ENCODE measurements at regions not wholly inside any gene's neighbourhood (a gene's known extent, or its start where the extent isn't known, plus 50 kb on each side); places are given as distances from the start of the nearest gene placed in this dataset.
"Not testable (repeated sequence)": the region's sequence is repeated elsewhere in the genome, so short reads cannot be mapped to it uniquely, and the experiment has no call there.

DNA sequence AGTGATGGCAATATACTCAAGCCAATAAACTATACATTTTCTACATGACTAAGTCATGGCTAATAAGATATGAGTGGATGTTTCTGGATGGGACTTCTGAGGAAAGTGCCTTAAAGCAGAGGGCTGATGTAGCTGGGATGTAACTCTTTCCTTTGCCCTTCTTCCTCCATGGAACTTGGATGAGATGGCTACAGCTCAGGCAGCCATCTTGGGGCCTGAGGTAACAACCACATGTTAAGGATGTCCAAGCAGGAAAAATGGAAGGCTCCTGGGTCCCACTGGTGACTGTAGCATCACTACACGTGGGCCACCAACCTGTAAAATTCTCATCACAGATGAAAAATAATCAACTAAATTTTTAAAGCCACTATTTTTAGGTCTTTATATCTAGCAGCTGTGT lies 54.4 kb upstream of the GRIP1 start:
- no peak for DNase-seq

DNA sequence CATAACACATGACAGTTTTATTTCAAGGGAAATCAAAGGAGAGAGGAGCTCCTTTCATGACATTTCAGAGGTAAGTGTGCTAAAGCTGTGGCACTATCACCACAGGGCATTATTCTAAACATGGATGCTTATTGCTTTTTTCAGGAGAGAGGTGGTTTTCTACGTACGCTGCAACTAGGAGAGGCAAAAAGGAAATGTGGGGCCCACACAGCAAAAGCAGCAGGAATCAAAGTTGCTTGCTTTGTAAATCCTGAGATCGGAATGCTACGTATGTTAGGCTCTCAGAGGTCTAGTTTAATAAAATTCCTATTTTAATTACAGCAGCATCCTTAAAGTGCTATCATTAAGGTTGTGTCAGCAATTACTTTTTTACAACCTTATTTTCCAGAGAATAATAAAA lies 55.0 kb upstream of the GRIP1 start:
- no peak for DNase-seq

DNA sequence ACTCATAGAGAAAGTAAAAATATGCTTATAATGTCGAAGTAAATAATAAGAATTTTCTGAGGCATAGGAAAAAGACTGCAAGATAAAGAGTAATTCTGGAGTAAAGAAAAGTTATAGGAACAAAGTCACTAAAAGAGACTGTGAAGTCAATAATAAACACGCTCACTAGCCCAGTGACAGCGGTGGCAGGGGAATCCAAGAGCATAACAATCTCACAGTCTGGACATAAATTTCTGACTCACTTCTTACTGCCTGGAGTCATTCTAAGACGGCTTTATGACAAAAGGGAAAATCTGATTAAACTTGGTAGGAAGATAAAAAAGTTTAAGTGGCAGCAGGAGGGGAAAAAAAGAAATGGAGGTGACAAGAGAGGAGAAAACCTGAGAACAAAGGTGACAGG lies 56.4 kb upstream of the GRIP1 start:
- DNase-seq, result no peak

DNA sequence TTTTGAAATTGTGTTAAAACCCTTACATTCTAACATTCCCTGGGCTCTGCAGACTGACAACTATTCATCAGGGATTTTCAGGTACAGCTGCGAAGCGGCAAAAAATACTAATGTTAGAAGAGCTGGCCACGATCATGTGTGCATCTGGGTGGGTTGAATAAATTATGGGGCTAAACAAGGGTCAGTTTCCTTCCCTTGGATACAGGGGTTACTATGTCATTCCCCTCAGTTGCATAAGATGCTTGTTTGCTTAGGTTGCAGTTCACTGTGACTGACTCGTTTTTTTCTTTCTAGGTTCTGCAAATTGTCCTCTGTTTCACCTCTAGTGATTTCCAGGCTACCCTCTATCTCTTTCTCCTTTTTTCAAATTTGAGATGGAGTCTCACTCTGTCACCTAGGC lies 58.1 kb upstream of the GRIP1 start:
- no peak for DNase-seq

DNA sequence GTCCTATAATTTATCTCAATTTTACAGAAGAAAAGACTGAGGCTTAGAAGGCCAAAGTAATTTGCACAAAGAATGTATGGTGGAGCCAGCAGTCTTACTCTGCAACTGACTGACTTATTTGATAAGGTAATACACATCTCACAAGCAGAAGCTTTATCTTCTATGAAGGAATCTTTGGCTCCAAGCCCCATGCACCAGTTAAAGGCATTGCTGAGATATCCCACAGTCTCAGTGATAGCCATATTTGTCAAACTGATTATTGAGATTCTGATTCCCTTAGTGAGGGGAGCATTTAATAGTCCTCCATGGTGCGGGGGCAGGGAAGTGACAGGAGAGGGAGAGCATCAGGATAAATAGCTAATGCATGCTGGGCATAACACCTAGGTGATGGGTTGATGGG lies 60.4 kb upstream of the GRIP1 start:
- DNase-seq, result no peak

DNA sequence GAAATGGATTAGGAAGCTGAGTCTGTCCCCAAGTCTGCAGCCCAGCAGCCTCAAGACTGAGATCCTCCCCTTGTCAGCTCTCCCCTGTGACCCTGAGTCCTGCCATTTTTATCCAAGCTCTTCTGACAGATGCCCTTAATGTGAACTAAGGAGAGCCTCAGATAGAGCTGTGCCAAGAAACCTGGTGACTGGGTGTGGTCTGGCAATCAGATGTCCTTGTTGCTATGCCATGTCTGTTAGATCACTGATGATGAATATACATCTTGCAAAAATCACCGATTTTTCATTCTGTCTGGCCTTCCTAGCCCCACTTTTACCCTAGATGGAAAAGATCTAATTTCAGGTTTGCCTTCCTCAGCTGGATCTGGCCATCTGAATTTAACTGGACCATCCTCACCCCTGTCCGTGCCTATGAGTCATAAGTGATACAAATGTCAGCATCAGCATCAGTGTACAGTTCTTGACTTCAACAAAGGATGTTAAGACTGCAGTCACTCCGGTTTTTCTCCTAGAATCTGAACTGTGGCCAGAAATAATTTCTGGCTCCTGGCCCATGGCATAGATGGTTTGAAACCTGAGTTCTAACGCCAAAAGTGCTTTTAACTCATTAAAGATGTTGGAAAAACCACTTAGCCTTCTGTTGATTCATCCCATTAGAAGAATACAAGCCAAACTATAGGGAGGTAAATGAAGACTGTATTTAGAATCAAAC lies 61.2 kb upstream of the GRIP1 start:
- DNase-seq, result no peak

DNA sequence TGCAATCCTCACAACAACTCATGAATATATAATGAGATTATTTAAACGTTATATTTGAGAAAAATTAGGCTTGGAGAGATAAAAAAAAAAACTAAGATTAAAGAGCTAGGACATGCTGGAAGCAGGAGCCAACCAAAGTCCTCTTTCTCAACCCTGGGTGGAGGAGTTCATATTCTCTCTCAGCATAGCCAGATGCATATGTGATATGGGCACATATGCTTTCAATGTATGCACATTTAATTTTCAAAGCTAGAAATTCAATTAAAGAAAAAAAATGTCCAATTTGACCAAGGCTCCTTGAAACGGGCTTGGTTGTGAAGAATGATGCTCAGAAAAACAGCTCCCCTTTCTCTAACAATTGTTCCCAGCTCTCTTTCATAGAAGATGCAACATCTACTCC lies 61.9 kb upstream of the GRIP1 start:
- no peak for DNase-seq

DNA sequence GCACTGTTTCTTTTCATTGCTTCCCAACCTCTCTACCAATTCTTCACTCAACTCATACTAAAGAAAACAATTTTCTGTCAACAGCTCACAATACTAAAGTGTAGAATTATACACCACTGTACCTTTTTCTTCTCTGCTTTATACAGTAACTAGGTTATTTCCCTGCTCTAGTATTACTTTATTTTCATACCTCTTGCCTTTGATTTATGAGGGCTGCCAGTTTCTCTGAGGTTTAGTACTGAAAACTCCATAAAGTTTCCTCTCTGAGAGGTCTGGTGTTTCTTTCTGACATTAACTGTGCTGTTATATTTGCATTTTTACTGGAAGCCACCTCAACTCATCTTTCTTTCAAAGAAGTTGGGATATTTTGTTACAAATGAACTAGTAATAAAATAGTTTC lies 63.0 kb upstream of the GRIP1 start:
- no peak for DNase-seq

DNA sequence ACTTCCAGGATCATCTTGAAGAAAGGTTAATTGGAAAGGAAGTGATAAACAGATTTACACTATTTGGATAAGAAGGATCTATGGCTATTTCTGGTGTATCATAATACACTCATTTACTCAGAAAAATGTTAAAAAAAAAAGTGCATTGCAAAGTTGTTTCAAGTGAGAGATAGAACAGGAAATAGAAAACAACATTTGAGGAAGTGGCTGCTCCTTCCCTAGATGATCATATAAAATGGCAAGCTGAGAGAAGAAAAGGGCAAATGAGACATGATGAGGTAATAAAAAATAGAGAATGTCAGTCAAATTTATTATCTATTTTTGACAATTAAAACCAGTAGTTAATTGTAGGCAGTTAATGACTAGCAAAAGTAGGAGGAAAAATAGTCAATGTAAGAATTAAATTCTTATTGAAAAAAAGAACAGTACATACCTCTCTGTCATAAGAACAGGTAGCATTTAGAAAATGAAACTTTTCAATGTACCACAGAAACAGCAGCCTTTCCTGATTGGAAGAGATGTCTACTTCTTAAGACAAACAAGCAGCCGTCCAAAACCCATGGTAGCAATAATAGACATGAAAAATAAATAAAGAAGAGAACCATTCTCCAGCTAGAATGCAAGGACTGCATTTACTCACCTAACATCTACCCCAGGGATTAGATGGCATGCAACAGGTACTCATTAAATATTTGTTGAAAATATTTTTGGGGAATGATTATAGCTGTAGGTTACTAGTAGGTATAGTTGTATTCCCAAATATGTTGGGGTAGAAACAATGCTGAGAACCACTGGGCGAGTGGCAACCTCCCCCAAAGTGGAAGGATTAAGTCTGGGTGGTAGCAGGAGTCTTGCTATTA lies 63.9 kb upstream of the GRIP1 start:
- no peak for DNase-seq

DNA sequence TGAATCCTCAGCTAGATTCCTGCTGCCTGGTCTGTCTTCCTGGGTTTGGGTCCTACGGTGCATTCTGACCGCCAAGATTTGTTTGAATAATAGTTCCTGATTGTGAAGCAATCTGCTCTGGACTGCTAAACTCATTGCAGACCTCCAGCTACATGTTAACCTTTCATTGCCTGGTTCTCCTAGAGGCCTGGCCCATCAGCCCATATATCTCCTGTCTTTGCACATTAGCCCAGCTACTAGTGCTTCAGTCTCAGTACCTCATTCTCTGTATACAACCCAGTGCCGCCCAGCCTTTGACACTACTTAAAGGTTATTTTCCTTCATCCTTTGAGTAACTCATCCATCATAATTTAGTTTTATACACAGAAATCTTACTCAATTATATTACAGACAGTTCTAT lies 65.6 kb upstream of the GRIP1 start:
- no peak for DNase-seq

DNA sequence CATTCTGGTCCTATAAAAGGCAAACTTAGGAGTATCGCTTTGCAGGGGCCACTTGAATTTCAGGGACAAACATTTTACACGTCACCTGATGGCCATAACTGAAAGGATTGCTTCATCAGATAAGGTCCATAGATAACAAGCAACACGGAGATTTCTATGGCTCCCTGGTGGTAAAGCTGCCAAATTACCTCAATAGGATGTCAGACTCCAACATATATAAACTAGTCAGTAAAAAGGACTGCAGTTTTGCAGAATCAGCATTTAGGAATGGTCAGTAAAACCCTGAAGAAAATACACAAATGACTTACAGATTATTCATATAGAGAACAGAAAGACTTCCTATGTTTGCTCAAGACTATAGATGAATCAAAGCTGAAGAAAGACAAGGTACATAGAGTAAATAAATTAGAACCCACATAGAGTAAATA lies 66.1 kb upstream of the GRIP1 start:
- no peak for DNase-seq

DNA sequence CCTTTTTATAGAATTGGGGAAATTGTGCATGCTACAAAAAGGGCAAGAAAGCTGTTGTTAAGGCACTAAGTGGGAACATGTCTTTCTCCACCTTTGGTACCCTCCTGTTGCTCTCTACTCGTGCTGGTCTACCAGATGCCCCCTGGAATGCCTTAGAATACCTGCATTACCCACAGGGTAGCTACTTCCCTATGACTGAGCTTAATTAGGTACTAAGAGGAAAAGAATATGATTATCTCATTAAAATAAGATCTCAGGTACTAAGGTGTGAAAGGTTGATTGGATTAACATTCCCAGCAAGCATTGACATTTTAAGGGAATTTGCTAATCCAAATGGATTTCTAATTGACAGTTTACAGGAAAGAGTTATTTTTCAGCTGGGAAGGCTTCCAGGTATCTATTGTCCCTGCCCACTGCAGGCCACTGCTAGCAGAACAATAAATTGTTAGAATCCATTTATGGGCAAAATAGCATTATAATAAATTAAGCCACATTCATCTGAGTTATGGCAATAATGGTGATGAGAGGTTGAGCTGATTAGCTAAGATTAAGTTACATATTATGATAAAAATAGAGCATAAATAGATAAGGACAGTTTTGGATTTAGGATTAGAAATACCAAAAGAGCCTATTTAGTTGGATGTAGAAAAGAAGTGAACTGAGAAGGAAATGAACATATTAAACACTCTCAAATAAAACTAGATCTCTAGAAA lies 67.8 kb upstream of the GRIP1 start:
- DNase-seq, result no peak

DNA sequence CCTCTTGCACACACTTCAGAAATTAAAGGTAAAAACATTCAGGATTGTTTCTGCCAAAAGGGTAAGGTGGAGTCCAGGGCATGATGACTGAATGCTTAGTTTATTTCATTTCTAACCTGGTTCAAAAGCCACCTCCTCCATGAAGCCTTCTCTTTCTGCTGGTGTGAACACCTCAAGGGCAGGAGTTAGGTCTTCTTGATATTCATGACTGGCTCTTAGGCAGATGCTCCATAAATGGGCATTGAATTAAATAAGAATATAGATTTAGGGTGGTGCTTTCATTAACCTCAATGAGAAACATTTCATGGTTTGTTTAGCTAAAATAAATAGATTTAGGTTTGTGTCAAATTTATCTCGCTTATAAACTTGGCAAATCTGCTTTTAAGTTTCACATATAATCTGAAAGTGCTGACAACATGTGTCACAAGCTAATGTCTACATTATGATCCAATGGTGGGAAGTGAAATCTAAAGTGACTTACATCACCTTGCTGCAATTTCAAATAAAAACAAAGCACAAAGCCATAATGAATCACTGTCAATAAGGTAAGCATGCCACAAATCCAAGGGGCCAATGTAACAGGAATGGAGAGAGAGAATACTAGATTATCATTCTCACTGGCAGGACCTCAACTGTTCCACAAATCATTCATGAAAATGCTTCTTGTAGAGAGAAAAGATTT lies 72.7 kb upstream of the GRIP1 start:
- DNase-seq, result no peak

DNA sequence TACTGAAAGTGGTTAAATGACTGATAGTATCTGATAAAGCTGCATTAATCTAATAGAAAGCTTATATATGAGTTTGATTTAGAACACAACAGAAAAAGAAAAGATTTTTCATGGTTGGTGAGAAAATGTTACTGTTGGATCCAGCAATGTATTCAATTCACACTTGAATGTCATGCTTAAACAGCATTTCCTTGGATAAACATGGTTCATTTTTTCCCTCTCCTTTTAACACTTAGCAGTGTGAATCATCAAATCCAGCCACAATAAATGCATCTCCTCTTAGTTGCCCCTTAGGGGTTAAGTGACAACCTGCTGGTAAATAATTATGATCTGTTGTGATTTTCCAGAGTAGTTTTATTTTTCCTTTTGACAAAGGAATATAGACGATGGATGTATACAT lies 74.9 kb upstream of the GRIP1 start:
- DNase-seq, result no peak

DNA sequence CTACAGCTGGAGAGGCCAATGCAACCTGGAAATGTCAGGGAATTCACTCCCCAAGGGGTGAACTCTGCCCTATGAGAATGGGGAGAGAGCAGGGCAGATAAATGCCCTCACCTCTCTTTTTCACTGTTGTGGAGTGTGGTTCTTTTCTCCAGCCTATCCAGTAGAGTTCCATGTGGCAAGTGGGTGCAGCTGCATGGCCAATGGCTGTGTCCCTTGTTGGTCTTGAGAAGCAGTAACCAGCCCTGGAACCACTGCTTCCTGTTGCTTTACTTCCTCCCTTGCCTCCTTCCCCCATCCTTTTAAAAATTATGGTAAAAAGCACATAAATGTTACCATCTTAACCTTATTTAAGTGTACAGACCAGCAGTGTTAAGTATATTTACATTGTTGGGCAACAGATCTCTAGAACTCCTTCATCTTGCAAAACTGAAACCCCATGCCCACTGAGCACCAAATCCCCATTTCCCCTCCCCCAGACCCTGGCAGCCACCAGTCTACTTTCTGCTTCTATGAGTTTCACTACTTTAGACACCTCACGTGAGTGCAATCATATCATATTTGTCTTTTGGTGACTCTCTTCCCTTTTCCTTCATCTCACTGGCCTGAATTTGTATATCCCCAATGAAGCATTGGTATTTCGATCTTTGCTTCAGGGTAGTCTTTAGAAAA lies 77.0 kb upstream of the GRIP1 start:
- no peak for DNase-seq

DNA sequence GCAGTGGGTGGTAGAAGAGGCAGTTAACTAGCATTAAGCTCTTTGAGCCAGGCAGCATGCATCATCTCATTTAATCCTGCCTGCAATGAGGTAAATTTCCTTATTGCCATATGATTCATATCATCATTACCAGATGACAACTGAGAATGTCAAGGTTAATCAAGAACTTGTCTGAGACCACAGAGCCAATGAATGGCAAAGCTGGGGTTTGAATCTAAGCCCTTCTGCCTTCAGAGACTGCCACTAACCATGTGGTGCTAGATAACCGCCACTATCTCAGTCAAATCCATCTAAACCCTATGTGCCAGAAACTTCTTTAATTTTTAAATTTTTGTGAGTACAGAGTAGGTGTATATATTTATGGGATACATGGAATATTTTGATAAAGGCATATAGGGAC lies 77.8 kb upstream of the GRIP1 start:
- DNase-seq, result no peak

DNA sequence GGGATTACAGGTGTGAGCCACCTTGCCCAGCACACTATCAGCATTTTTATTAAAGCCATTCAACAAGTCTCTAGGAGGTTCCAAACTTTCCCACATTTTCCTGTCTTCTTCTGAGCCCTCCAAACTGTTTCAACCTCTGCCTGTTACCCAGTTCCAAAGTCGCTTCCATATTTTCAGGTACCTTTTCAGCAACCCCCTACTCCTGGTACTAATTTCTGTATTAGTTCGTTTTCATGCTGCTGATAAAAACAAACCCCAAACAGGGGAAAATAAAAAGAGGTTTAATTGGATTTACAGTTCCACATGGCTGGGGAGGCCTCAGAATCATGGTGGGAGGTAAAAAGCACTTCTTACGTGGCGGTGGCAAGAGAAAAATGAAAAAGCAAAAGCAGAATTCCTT lies 81.2 kb upstream of the GRIP1 start:
- not testable (repeated sequence) for DNase-seq

DNA sequence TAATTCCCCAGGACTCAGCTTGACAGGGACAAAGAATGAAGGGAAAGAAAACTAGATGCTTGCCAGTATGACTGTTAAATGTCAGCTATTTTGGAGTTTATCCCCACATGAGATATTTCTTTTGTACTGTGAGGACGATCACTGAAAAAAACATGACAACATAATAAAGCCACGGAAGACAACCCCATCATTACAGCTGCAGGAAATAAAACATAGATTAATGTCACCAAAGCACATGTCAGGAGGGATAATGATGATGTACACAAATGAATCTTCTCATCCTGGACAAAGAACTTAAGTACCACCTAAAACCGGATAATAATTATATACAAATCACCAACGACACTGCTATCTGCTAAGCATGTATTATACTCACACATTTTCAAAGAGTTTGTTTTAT lies 84.6 kb upstream of the GRIP1 start:
- DNase-seq, result no peak

DNA sequence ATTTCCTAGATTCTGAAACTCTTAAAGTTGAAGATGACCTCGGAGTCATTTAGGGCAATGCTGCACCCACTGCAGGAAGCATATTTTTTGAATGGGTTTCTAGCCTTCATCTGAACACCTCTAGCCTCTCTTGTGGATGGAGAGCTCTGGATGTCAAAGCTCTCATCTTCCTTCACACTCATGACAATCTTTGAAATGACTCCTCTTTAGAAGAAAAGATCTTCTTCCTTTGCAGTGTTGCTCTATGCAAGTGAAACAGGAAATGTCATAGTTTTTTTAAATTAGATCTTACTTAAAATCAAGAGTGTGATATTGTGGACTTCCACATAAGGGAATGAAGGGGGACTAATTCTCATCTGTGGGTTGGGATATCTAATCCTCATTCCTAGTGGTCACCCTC lies 86.3 kb upstream of the GRIP1 start:
- DNase-seq, result no peak

DNA sequence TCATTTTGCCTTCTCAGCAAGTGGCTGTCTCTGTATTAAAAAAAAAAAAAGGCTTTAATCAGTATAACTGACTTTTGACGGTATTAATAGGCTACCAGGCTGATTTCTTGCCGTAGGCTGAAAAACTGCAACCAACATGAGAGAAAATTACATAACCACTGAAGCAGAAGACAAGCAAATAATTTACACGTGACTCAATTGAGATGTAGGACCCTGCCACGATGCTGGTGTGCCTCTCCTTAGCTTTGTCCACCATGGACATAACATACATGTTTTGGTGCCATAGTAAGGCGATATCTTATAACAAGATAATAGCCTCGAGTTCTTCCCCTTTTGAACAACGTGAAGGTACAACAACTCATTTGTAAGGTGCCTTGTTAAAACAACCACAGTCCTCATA lies 88.7 kb upstream of the GRIP1 start:
- DNase-seq, result no peak

DNA sequence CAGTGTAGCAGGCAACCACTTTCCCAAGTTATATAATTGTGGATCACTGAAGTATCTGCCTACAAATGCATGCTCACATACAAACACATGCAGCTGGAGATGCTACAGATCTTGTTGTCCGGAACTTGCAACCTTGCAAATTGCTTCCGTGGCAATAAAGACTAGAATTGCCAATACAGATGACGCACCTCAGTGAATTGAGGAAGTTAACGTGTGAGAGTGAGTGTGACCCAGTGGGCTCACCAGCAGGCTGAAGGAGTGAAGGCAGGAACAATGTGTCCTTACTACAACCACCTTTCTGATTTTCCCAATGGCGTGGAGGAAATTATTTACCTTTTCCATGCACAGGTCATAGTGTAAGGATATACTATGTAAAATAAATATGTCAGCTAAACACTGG lies 89.4 kb upstream of the GRIP1 start:
- DNase-seq, result no peak

DNA sequence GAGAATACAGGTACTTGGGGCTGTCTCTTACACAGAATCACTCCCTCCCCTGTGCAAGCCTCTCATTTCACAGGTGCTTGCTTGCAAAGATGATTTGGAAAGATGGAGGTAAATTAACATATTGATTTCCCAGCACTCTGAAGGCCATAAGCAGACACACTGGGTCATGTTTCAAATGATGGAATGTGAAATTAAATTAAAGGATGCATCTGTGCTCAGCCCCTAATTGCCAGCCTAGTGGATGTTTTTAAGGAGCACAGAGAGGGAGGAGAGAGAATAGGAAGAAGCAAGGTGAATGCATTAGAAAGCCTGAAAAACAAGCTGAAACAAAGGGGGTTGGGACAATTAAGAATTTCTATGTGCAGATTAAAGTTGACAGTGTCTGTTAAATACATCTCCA lies 96.1 kb upstream of the GRIP1 start:
- no peak for DNase-seq

DNA sequence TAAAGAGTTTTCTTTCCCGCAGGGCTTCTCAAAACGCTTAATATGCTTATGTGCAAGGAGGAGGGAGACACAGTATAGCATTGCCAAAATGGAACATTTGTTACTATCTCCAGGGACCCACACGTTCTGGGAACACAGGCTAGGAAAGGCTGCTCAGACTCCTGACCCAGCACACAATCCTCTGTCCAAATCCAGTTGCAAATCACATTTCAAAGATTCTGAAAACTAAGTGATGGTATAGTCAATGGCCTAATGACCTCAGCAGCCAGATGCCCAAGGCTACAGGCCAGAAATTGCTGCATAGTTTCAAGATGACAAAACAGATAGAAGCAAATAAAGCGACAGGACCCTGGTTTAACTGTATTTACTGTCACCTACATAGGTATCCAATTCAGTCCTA lies 97.0 kb upstream of the GRIP1 start:
- DNase-seq, result no peak

Measured in CD4-positive, alpha-beta T cell treated with Interleukin-17A for 4 hours (primary cell).